Coronary artery (tissue), 2 donors: ENCODE measurements at regions not wholly inside any gene's neighbourhood (a gene's known extent, or its start where the extent isn't known, plus 50 kb on each side); places are given as distances from the start of the nearest gene placed in this dataset.
A peak's percentile ranks its signal among the peaks of the same experiment; 100 is the strongest.

ENCODE experiments used
- DNase-seq: peaks from one replicate; pipeline ENCODE4 v3.0.0-alpha.2; 2017; ENCODE audit warnings: low spot score
- H3K27ac ChIP-seq, 2 donors: fragments of 200-600 bp; sonication (generic); one replicate each; pipeline ENCODE4 v1.5.1; 2016 to 2019
- H3K4me3 ChIP-seq: fragments of 200-600 bp; sonication (generic); 2 replicates; pipeline ENCODE4 v1.5.1; 2016; ENCODE audit warnings: mild to moderate bottlenecking, moderate library complexity
- CTCF ChIP-seq: fragments of 200-600 bp; sonication (generic); IDR thresholded peaks from one replicate; pipeline ENCODE4 v1.5.1; 2019; ENCODE audit warnings: antibody characterized with exemption

GRCh38 chr9:93810028-93810971 lies 144.9 kb downstream of the BARX1 start:
- DNase-seq: peak; percentile 56

GRCh38 chr9:93809204-93809940 lies 145.8 kb downstream of the BARX1 start:
- H3K27ac ChIP-seq: no peak overlapping the region
- no peak overlapping the region for H3K4me3 ChIP-seq
- TF ChIP-seq CTCF: no peak
- DNase-seq: no peak

More at GRCh38 chr9:93810028-93810971, 144.9 kb downstream of the BARX1 start:
- no peak for TF ChIP-seq CTCF
- Histone ChIP-seq H3K4me3 (no peak overlapping the region), H3K27ac (no peak overlapping the region)

GRCh38 chr9:93808115-93809029 lies 146.8 kb downstream of the BARX1 start:
- no peak for TF ChIP-seq CTCF
- Histone ChIP-seq H3K27ac (no peak overlapping the region), H3K4me3 (no peak overlapping the region)
- no peak for DNase-seq

GRCh38 chr9:93807166-93808074 lies 147.7 kb downstream of the BARX1 start:
- peak; percentile 58 for DNase-seq
- no peak overlapping the region for H3K4me3 ChIP-seq
- H3K27ac ChIP-seq: no peak overlapping the region
- no peak for TF ChIP-seq CTCF

GRCh38 chr9:93801581-93802284 lies 153.4 kb downstream of the BARX1 start:
- no peak for DNase-seq
- no peak overlapping the region for H3K27ac ChIP-seq
- TF ChIP-seq CTCF: no peak
- H3K4me3 ChIP-seq: no peak overlapping the region
